ENCODE measurements at regions not wholly inside any gene's neighbourhood (a gene's known extent, or its start where the extent isn't known, plus 50 kb on each side); places are given as distances from the start of the nearest gene placed in this dataset.

GRCh38 chr1:5465281-5465711, 526.9 kb downstream of the NPHP4 start:
- DNase-seq (ENCODE audit: low spot score), result no peak

- DNase-seq (ENCODE audit: low spot score), result no peak
Measured at GRCh38 chr1:5464366-5464765, 527.9 kb downstream of the NPHP4 start.

GRCh38 chr1:5460974-5461373, 531.3 kb downstream of the NPHP4 start:
- no peak for DNase-seq (ENCODE audit: low spot score)

GRCh38 chr1:5459839-5460610, 532.2 kb downstream of the NPHP4 start:
- DNase-seq (ENCODE audit: low spot score), result no peak

DNA sequence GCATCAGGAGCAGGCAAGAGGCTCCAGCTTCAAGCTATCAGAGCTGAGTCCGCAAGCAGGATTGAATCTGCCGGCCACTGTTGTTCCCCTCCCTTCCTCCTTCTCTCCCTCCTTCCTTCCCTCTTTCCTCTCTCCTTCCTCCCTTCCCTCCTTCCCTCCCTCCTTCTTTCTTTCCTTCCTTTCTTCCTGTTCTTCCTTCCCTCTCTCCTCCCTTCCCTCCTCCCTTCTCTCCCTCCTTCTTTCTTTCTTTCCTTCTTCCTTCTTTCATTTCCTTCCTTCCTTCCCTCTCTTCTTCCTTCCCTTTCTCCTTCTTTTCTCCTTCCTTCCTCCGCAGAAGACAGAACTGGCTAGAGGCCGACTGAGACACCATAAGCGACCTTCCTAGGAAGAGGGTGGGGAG, 534.0 kb downstream of the NPHP4 start:
- DNase-seq (ENCODE audit: low spot score), result no peak

DNA sequence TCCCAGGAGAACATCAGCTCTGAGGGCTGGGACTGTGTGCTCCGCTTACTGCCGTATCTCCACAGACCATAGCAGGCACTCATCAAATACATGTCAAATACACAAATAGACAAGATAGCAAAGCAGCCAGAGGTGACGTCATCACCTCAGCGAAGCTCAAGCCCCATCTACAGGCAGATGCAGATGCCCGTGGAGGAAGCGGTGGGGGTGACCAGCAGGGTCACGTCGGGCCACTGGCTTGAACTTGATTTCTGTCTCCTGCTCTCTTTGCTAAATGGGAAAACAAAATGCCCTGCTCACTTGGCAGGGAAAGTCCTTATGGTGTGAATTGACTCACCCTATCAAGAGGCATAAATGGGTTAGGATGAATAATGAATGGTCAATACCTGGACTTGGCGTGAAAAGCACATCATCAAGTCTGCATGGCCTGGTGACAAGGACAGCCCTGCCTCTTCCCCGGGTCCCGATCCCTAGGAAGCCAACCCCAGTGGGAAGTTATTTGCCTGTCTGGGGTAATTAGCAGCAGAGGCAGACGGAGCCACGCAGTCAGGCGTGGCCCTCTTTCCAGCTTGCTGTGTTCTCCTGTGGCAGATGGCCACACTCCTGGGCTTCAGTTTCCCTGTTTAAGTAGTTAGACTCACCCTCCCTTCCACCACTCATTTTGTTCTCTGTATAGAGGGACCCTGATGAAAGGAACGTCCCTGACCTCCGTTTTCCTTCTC, 536.0 kb downstream of the NPHP4 start:
- no peak for DNase-seq (ENCODE audit: low spot score)

- DNase-seq (ENCODE audit: low spot score), result no peak
Measured at GRCh38 chr1:5455651-5456050, 536.6 kb downstream of the NPHP4 start.

GRCh38 chr1:5455056-5455455, 537.2 kb downstream of the NPHP4 start:
- DNase-seq (ENCODE audit: low spot score), result no peak

GRCh38 chr1:5453347-5453746, 538.9 kb downstream of the NPHP4 start:
- no peak for DNase-seq (ENCODE audit: low spot score)

GRCh38 chr1:5451671-5452070, 540.6 kb downstream of the NPHP4 start:
- no peak for DNase-seq (ENCODE audit: low spot score)

DNA sequence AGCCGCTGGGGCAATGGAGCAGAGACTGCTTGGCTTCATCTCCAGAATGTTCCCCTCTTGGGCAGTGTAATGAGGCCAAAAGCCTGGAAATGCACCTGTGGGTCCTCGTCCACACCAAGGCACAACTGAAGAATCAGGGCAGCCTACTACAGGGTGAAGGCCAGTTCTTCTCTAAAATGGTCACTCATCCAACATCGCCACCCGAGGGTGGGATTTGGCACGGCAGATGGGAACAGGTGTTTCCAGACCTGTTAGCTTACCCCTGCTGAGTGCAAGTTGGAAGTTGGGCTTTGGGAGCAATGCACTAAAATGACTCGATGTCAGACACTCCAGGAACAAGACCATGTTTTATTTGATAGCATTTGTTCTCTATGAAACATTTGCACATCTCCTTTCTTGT, 543.7 kb downstream of the NPHP4 start:
- DNase-seq (ENCODE audit: low spot score), result peak; percentile 24

- DNase-seq (ENCODE audit: low spot score), result no peak
Measured at GRCh38 chr1:5447503-5447960, 544.7 kb downstream of the NPHP4 start.

DNA sequence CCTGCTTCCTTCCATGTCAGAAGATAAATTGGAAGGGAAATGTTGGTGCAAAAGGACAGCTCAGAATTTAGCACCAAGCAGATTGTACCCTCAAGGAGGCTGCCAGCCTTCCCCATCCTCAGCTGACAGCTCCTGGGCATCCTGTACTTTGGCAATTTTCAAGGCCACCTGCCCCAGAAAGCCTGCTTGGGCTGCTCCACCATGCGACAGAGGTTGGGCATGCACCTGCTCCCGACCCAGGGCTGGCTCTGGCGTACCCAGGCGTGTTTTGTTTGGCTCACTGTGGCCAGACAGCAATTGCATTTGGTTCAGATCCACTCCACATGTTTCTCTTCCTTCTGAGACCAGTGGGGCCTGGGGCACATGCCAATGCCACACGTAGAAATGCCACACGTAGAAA, 547.8 kb downstream of the NPHP4 start:
- no peak for DNase-seq (ENCODE audit: low spot score)

DNA sequence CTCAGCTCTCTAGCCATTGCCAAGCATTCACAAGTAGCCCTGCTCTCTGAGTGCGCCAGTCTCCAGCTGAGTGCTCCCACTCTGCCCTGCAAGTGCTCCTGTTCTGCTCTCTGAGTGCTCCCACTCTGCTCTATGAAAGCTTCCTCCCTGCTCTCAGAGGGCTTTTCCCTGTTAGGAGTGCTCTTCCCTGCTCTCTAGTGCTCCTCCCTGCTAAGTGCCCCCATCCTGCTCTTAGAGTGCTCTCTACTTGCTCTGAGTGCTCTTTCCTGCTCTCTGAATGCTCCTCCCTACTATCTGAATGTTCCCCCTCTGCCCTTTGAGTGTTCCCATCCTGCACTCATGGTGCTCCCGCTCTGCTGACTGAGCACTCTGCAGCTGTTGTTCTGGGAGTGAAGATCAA, 555.4 kb downstream of the NPHP4 start:
- no peak for DNase-seq (ENCODE audit: low spot score)

- no peak for DNase-seq (ENCODE audit: low spot score)
Measured at GRCh38 chr1:5435414-5435813, 556.8 kb downstream of the NPHP4 start.

DNA sequence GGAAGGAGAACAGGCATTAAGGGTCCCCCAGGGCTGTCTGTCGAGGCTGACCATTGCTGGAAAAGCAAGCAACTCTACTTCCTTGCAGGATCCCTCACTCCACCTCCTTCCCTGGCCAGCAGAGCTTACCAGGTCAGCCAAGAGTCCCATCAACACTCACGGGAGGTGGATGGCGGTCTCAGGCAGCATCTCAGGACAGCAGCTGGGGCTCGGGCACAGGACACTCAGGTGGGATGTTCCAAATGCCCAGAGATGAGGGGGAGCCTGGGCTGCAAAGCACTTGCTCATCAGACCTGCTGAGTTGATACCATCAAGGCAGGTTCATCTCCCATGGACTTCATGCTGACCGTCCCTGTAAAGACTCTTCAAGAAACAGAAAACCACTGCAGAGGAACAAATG, 559.8 kb downstream of the NPHP4 start:
- DNase-seq (ENCODE audit: low spot score), result no peak

DNA sequence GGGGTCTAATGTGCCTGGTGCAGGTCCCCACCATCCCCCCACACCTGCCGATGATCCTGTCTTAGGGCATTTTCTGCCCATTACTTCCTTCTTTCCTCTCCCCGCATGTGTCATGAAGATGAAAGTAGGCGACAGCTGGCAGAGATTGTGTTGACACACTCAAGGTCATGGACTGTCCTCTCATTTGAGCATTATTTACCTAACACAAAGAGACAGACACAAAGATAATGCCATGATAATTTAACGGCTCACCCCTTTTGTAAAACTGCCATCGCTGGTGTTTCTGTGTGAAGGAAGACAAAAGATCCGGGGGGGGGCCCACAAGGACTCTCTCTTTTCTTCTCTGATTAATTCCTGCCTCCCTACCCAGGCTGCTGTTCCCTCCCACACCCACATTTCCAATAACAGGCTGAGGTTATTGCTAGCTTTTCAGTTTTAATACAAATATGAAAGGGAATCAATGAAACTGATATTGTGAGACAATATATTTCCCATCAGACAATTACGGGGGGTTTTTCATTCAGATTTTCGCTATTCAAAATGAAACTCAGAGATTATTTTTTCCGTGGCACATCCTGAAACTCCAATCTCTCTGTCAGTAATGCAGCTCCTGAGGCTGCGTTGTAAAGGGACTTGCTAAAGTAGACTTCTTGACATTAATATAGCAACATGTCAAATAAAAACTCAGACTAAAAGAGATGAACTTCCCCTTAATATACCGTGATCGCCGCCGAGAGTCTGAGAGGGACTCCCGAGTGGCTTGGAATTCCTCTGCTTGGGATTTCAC, 561.1 kb downstream of the NPHP4 start:
- DNase-seq (ENCODE audit: low spot score), result no peak

GRCh38 chr1:5430136-5430535, 562.1 kb downstream of the NPHP4 start:
- DNase-seq (ENCODE audit: low spot score), result no peak

DNA sequence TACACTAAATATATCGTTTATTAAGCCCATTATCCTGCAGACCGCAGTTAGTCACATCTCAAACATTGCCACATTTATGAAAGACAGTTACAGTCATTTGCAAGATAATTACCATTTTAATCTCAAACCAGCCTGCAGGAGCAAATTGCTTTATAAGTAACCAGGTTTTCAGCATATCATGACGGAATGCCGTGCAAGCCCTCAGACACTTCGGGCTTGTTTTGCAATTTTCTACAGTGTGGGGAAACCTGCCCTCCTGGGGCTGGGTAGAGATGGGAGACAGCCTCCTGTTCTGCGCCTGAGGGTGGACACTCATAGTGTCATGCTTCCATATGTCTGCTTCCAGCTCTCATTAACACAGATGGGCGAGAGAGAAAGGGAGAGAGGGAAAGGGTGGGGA, 563.9 kb downstream of the NPHP4 start:
- DNase-seq (ENCODE audit: low spot score), result no peak

DNA sequence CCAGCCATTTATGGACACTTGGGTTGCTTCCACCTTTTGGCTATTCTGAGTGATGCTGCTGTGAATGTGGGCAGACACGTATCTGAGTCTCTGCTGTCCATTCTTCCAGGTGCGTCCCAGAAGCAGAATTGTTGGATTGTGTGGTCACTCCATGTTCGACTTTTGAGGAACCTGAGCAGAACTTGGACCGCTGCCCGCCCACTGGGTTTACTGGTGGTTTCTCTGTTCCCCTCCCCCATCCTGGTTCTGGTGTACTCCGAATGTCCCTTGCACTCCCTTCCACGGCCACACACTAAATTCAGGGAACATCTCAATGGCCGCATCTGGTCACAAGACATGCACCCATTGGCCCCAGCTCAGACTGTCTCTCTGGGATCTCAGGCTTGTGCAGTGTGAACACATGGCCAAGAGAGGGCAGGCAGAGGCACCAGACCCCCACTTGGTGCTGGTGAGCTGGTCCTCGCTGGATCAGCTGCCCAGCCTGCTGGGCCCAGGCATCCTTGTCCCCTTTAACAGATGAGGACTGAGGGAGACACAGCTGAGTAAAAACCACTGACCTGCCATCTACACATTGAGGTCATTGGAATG, 565.1 kb downstream of the NPHP4 start:
- DNase-seq (ENCODE audit: low spot score), result no peak

DNA sequence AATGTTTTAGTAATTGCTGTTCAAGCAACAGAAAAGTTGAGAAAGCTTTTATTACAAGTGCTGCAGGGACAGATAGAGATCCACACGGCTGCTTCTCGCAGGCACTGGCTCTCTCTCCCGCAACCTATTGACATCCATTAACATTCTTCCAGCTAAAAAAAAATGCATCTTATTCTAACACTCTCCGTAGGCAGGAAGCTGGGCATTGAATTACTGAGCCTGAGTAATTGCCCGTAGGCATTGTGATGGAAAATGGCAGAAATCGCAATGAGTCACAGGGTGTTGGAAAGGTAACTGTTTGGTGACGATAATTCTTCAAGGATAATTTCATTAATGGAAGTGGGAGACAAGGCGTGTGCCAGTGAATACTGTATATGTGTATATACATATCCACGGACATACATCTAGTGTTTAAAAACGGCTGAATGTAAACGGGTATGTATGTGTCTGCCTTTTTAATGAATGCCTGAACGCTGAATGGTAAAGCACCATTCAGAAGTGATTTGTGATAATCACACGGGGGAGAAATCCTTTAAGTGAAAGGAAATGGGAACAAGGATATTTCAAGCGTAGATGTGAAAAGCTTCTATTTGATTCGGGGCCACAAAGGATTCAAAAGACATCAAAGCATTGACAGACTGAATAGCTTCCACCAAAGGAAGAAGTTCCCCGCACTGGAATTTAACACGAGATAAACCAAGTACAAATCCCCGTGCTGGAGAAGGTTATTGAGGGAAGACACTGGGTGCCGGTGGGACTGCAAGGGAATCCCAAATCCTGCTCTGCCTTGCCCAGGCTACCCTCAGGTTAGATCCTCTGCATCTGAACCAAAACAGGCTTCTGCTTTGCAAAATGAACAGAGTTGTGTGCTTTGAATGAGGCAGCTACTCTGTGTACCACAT, 567.2 kb downstream of the NPHP4 start:
- no peak for DNase-seq (ENCODE audit: low spot score)
